GM18867 (cell line): ENCODE measurements at regions not wholly inside any gene's neighbourhood (a gene's known extent, or its start where the extent isn't known, plus 50 kb on each side); places are given as distances from the start of the nearest gene placed in this dataset.

Source experiments
- ATAC-seq: cut with Tn5 transposase; IDR thresholded peaks from one replicate; pipeline ENCODE4 v1.9.1; 2021; ENCODE audit warnings: mild to moderate bottlenecking, moderate library complexity; ENCODE audit not compliant: unreplicated experiment

- ATAC-seq: no peak
Measured at GRCh38 chr10:4733150-4733842, 92.7 kb upstream of the AKR1E2 start.

- no peak for ATAC-seq
Measured at GRCh38 chr10:4730998-4731397, 95.0 kb upstream of the AKR1E2 start.

GRCh38 chr10:4725917-4726606 lies 99.9 kb upstream of the AKR1E2 start:
- ATAC-seq: no peak

DNA sequence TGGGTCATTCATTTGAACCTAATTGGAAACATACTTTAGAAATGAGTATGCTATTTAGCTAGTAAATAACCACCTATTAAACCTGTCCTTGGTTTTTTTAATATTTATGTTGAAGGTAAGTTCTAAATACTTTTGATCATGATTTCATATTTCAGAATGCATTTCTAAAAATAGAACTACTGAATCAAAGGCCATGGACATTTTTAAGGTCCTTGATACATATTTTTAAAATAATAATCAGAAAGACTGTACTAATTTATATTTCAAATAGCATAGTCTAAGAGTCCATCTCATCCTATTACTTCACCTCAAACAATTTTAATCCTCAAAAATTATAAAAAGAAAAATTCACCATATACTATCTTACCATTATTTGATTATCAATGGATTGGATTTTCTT lies 102.1 kb upstream of the AKR1E2 start:
- no peak for ATAC-seq

DNA sequence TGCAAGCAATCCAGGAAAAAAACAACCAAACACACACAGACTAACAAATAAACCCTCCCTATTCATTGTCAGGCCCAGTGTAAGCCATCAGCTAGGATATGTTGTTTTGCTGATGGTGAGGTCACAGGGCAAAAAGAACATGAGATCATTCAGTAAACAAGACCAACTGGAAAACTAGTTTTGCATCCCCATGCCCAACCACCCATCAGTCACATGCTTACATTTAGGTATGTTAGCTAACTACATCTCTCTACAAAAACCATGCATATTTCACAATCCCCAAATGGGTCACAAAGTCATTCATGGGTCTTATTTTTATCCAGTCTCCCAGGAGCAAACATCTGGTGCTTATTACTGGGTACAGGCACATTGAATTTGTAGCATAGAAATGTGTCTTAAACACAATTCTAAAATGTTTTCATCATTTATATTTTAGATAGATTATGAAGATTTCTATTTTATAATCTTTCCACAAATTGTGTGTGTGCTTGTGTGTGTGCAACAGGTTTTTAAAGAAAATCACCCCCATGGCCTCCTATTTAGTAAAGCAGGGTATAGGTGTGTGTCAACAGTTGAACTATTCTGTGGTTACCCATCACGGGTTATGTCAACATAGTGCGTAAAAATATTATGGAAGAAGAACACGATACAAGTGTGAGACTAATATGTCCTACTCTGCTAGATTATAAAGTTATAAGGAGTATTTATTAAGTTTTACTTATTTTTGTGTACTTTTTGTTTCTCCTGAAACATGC lies 103.8 kb upstream of the AKR1E2 start:
- ATAC-seq: no peak

- ATAC-seq: no peak
Measured at GRCh38 chr10:4720463-4720862, 105.5 kb upstream of the AKR1E2 start.

DNA sequence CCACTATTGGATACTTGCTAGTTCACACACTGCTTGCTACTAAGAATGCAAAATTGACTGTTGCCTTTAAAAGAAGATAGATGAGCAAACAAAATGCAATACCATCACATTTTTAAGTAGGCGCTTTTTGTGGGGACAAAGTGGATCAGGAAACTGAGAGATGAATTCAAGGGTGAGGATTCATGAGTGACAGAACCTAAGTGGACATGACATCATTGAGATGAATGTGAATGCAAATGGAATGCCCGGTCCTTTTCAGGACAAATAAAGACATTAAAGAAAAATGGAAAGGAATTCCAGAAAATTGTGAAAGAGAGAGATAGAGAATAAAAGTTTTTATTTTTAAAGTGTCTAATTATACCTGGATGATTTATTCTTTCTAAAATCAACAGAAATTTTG lies 106.3 kb upstream of the AKR1E2 start:
- no peak for ATAC-seq

- ATAC-seq: no peak
Measured at GRCh38 chr10:4719036-4719435, 107.0 kb upstream of the AKR1E2 start.

GRCh38 chr10:4718544-4718943 lies 107.5 kb upstream of the AKR1E2 start:
- no peak for ATAC-seq

GRCh38 chr10:4717670-4718069 lies 108.3 kb upstream of the AKR1E2 start:
- ATAC-seq: no peak

DNA sequence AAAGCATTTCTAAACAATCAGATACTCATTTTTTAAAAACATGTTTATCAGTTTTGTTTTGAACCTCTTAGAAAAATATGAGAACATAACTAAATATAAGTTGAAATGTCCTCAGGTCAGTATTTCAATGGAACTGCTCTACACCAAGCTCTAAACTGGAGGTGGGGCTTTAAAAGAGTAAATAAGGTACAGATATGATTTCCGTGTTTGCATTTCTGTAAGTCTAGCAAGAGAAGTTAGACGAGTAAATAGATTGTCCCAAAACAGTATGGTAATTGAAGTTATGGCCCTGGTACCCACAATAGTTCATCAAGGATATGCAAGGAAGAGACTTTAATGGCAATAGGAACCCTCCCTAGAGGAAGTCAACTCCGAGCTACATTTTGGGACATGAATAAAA lies 115.1 kb upstream of the AKR1E2 start:
- no peak for ATAC-seq

- no peak for ATAC-seq
Measured at GRCh38 chr10:4708123-4708759, 117.8 kb upstream of the AKR1E2 start.

- no peak for ATAC-seq
Measured at GRCh38 chr10:4707221-4707620, 118.8 kb upstream of the AKR1E2 start.

- ATAC-seq: no peak
Measured at GRCh38 chr10:4704034-4704545, 121.9 kb upstream of the AKR1E2 start.

GRCh38 chr10:4701016-4701415 lies 125.0 kb upstream of the AKR1E2 start:
- no peak for ATAC-seq

DNA sequence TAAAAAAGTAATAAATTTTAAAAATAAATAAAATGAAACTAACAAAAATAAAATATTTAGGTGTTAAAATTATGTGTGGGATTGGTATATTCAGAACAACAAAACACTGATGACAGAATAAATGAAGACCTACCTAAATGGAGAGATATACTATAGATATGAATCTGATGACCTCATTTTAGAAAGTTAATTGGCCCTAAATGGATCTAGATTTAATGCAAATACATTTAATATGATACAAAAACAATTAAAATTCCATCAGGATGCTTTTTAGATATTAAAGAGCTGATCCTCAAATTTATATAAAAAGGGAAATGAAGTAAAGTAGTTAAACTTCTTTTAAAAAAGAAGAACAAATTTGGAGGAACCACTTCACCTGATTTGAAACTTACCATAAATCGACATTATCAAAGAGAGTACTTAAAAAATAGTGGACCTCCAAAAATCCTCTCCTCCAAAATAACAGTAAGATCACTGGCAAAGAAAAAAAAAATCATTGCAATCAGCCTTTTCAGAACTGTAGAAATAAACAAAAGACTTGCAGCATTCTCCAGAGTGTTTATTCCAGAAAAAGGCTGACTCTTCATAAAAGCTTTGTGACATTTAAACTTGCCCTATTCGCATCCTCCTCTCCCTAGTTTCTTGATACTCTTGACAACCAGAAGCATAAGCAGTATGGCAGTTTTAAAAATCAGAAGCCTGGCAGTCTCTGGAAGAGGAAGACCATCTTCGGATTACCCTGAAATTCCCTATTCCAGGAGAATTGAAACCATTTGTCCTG lies 125.9 kb upstream of the AKR1E2 start:
- ATAC-seq: no peak

- ATAC-seq: no peak
Measured at GRCh38 chr10:4698075-4698474, 127.9 kb upstream of the AKR1E2 start.

DNA sequence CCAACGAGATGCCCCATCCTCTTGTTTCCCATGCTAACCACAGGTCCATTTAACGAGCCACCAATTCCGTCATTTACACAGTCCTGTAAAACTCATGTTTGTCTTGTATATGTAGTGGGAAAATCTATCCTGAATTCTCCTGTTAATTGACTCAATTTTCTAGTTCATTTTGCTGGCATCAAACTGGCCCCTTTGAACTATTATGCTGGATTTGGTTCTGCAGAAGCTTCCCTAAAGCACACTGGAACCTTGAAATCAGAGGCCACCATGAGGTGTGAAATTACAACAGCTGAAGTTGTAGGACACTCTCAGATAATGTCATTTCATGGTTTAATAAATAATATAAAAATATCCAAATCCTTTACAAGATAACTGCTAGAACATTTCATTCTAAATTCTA lies 129.8 kb upstream of the AKR1E2 start:
- ATAC-seq: no peak

DNA sequence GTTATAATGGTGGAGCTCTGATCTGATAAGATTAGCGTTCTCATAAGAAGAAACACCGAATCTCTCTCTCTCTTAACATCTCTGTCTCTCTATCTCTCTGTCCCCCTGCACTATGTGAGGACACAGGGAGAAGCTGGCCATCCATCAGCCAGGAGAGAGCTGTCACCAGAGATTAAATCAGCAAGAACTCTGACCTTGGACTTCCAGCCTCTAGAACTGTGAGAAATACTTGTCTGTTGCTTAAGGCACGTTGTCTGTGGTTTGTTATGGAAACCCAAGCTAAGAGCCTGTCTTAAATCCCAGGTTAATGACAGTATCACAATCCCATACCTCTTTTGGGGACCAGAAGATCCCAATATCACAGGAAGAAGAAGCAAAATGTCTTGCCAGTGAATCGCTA lies 132.0 kb upstream of the AKR1E2 start:
- no peak for ATAC-seq

DNA sequence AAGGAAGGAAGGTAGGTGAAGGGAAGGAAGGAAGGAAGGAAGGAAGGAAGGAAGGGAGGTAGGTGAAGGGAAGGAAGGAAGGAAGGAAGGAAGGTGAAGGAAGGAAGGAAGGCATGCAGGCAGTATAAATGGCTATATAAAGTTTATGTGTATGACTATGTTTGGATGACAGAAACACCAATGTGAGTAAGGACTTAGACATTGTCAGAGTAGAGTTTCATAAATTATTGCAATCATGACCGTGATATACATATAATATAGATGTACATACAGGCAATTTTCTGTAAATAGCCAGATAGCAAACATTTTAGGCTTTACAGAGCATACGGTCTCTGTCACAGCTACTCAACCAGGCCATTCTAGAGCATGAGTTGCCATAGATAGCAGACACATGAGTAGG lies 133.8 kb upstream of the AKR1E2 start:
- ATAC-seq: no peak

DNA sequence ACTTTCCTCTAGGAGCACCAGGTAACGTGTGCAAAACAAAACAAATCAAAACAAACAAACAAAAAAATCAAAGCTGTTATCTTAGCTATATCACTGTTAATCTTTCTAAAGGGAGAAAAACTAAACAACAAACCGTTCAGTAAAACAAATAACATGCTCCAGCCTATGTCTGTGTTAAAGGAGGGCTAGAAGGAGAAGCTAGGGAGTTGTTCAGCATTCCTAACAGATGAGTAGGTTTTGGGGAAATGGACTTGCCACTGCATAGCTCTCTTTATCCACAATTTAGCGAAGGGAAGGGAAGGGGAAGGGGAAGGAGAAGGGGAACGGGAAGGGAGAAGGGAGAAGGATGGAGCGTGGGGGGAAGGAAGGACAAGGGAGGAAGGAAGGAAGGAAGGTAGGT lies 134.2 kb upstream of the AKR1E2 start:
- ATAC-seq: no peak
